OCI-M1 (cell line): ENCODE measurements at regions not wholly inside any gene's neighbourhood (a gene's known extent, or its start where the extent isn't known, plus 50 kb on each side); places are given as distances from the start of the nearest gene placed in this dataset.
"Not testable (repeated sequence)": the region's sequence is repeated elsewhere in the genome, so short reads cannot be mapped to it uniquely, and the experiment has no call there.

Source experiments
- DNase-seq: peaks from one replicate; lab custom pipeline; 2025; lab: John Stamatoyannopoulos, UW

GRCh38 chr9:36521148-36521547 is 51.5 kb upstream of the MELK start:
- DNase-seq, result no peak

DNA sequence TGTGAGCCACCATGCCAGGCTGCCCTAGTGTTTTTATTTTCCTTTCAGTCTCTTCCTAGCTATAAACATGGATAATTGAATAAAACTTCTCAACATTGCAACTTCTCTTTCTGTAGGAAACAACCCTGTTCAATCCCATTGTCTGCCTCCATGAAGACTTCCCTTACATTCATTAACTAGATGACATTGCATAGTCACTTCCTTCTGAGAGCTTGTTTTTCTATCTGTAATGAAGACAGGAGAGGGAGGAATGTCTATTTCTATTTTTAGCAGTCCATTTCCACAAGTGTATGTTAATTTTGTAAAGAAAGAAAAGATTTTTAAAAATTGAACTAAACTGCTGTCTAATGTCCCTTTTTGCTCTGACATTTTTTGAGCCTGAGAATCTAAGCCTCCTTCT is 55.6 kb upstream of the MELK start:
- no peak for DNase-seq

- no peak for DNase-seq
These were observed 68.5 kb upstream of the MELK start for GRCh38 chr9:36504156-36504555.

GRCh38 chr9:36503172-36504088 is 69.3 kb upstream of the MELK start:
- peak; percentile 27 for DNase-seq

DNA sequence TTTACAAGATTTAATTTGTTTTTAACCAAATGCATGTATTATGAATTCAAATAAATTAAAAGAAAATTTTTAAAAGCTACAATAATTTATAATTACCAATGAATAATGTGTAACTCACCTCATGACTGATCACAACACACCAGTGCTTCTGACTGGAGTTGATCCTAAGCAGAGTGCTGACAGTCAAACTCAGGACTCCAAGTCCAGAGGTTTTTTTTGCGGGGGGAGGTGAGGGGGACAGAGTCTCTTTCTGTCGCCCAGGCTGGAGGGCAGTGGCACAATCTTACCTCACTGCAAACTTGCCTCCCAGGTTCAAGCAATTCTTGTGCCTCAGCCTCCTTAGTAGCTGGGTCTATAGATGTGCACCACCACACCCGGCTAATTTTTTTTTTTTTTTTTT is 71.0 kb upstream of the MELK start:
- no peak for DNase-seq

DNA sequence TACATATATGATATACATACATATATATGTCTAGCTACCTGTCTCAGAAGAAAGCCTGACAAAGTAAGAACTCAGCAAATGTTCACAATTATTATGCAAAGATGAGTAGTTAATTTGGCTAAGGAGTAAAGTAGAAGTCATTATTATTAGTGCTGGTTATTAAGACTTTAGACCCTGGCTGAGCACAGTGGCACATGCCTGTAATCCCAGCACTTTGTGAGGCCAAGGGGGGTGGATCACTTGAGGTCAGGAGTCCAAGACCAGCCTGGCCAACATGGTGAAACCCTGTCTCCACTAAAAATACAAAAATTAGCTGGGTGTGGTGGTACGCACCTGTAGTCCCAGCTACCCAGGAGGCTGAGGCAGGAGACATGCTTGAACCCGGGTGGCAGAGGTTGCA is 71.8 kb upstream of the MELK start:
- DNase-seq, result not testable (repeated sequence)

DNA sequence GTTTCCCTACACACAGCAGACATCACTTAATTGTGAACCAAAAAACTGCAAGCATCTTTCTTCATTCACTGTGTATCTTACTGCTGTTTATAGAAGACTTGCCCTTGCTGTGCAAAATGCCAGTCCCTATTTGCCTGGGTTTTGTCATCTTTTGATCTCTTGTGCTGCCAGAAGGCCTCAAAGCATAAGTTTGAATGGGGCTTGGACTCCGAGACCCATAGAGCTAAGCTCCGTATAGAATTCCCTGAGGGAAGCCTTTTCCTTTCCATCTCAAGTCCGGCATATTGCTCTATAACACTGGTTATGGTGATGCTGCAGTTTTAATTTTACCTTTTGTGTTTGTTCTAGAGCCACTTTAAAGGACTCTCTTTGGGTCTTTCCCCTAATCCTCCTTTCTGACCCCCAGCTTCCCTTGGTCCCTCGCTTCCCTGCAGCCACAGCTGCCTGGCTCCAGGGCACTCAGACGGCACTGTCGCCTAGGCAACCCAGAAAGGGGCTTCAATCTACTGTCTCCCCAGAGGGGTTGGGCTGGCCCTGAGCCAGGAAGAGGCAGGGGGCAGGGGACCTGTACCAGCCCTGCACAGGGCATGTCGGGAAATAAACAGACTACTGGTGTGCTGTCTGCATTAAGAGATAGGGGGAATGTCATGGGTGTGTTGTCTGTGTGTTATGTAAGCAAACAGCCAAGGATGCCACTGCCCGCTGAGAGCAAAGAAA is 73.4 kb upstream of the MELK start:
- no peak for DNase-seq

- DNase-seq, result peak; percentile 67
These were observed 79.1 kb upstream of the MELK start for GRCh38 chr9:36493564-36493963.

- DNase-seq, result no peak
These were observed 79.8 kb upstream of the MELK start for GRCh38 chr9:36492865-36493264.

DNA sequence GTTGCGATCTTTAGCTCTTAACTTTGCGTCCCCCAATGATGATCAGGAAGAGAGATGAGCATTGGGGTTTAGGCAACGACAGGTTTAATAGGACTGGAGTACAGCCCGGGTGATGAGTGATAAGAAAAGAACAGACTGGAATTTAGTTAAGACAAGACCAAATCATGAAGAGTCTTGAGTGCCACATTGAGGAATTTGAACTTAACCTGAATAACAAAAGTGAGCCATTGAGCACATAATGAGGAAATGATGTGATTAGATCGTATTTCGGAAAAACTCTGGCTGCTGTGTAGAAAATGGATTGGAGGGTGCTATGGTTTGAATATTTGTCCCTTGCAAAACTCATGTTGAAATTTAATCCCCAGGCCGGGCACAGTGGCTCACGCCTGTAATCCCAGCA is 83.2 kb upstream of the MELK start:
- DNase-seq, result no peak

GRCh38 chr9:36488389-36488756 is 84.3 kb upstream of the MELK start:
- no peak for DNase-seq

DNA sequence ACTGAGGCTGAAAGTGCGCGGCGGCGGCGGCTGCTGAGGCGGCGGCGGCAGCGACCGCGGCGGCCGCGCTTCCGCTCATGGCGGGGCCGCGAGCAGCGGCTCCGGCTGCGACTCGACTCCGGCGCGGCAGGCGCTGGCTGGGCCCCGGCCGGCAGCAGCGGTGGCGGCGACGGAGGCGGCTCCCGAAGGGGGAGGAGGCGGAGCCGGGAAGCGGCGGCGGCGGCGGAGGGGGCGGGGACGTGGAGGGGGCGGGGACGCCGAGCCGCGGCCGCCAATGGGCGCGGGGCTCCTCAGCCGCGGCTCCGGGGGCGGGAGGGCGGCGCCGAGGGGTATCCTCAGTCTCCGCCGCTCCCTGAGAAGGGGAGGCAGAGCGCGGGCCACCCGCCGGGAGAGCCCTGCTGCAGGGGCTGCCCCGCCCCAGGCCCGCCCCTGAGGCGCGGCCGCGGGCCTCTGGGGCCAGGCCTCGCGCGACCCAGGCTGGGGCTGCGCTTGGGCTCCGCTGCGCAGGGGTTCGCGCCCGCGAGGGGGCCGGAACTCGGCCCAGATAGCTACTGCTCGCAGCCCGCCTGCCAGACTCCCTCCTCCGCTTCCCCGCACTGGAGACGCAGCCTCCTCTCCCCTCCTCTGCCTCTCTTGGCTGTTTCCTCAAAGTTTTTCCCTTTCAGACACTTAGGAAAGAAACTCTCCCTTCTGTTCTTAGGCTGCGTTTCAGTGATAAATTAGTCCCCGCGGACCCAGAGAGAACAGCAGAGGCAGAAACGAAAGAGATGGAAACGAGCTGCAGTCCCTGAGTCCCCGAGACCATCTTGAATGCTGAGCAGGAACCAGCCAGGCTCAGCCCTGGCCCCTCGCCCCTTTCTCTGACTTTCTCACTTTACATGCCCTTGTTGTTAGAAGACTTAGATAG is 85.0 kb upstream of the MELK start:
- peak; percentile 96 for DNase-seq

- DNase-seq, result peak; percentile 80
These were observed 85.7 kb upstream of the MELK start for GRCh38 chr9:36486933-36487481.

GRCh38 chr9:36486329-36486932 is 86.3 kb upstream of the MELK start:
- peak; percentile 67 for DNase-seq

GRCh38 chr9:36485647-36486328 is 85.7 kb upstream of the RNF38 start:
- DNase-seq, result peak; percentile 42

- DNase-seq, result no peak
These were observed 84.1 kb upstream of the RNF38 start for GRCh38 chr9:36484124-36484523.

DNA sequence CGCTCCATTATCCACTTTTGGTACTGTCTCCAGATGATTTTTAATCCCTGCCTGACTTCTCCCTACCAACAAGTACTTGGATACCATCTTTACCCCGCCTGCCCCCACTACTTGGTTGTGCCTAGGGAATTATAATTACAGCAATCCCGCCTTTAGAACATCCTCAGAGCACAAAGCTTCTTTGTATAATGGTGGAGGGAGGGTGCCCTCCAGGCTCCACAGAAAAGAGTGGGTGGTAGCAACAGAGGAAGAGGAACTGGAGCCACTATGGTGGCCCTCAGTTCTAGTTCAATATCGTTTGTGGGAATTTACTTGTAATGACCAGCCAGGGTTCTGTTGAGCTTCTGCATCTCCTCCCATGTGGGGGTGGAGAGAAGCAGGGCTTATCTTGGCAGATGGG is 79.0 kb upstream of the RNF38 start:
- DNase-seq, result no peak

GRCh38 chr9:36471359-36471758 is 71.3 kb upstream of the RNF38 start:
- no peak for DNase-seq

DNA sequence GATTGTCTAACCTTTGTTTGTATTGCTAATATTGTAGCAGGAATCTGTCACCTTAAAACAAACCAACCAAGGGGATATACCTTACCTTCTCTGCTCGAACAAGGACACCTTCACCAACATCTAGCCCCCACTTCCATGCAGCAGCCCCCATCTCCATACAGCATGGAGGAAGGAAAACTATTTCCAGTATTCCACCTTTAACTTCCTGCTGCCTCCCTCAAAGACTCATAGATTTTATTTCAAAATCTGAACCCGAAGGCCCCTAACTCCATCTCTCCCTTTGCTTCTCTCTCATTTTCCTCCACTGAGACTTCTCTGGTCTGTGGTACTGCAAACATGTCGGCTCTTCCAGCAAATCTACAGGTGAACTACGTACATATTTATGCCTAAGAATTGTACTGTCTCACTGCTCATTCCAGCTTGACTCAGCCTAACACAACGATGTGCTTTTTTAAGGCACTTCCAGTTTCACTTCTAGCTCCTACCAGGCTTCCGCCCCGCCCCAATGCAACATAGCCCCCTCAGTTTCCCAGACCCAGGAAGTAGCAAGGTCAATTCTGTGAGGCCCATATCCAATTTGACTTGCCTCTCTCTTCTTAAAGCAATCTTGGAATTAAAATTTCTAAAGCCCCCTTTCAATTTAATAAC is 70.7 kb upstream of the RNF38 start:
- DNase-seq, result peak; percentile 90

DNA sequence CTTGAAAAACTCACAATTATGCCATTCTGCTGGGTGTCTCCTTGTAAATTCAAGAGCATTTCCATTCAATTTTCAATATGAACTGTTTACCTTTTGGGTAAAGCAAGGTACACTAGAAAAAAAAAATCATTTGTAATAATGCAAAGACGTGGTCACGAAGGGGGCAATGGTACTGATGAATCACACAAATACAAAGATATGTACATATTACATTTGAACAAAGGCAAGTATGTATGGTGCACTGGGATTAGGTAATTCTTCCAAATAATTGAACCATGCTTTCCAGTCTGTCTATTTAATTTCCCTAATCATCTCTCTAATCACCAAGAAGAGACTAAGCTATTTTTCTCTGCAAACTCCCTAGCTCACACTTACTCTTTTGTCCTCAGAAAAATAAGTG is 63.4 kb upstream of the RNF38 start:
- no peak for DNase-seq

GRCh38 chr9:36462245-36462644 is 62.2 kb upstream of the RNF38 start:
- no peak for DNase-seq
